Sigmoid colon (tissue), 4 donors: ENCODE measurements at regions not wholly inside any gene's neighbourhood (a gene's known extent, or its start where the extent isn't known, plus 50 kb on each side); places are given as distances from the start of the nearest gene placed in this dataset.

Experiments
- EP300 ChIP-seq, 4 donors: sonication (generic); formaldehyde crosslinking; IDR thresholded peaks; one replicate each; pipeline ENCODE4 v1.6.1; 2017; ENCODE audit warnings: antibody characterized with exemption in 4 of 4
- POLR2A ChIP-seq, 2 donors: fragments of 450-650 bp; IDR thresholded peaks; one replicate each; pipeline ENCODE4 v1.6.1; 2016; ENCODE audit warnings: antibody characterized with exemption in 2 of 2, mild to moderate bottlenecking in 2 of 2, moderate library complexity in 2 of 2
- POLR2AphosphoS5 ChIP-seq, 4 donors: sonication (generic); formaldehyde crosslinking; IDR thresholded peaks; one replicate each; pipeline ENCODE4 v1.6.1; 2017; ENCODE audit warnings: antibody characterized with exemption in 4 of 4
- TF ChIP-seq, protein P1 (sequence below), 4 experiments: fragments of 450-650 bp in 3 of 4; fragments of 200-600 bp in 1 of 4; IDR thresholded peaks; one replicate each; pipeline ENCODE4 v1.5.1; 2016 to 2019; ENCODE audit warnings: antibody characterized with exemption in 4 of 4, mild to moderate bottlenecking in 3 of 4, moderate library complexity in 2 of 4

DNA sequence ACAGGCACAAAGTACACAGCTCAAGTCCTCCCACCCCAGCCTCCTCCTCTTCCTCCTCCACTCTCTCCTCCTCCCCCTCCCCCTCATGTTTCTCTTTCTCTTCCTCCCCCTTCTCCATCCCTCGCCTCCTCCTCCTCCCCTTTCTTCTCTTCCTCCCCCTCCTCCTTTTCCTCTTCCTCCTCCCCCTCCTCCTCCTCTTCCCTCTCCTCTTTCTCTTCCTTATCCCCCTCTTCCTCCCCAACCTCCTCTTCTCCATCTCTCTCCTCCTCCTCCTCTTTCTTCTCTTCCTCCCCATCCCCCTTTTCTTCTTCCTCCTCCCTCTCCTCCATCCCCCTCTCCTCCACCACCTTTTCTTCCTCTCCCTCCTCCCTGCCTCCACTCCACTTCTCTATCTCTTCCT, 276.3 kb upstream of the TSHZ3 start:
- TF ChIP-seq POLR2A (IDR thresholded peaks at IDR 0.05) (no peak), EP300 (IDR thresholded peaks at IDR 0.05) (no peak), POLR2AphosphoS5 (IDR thresholded peaks at IDR 0.05) (no peak)
- TF ChIP-seq, protein P1, sequence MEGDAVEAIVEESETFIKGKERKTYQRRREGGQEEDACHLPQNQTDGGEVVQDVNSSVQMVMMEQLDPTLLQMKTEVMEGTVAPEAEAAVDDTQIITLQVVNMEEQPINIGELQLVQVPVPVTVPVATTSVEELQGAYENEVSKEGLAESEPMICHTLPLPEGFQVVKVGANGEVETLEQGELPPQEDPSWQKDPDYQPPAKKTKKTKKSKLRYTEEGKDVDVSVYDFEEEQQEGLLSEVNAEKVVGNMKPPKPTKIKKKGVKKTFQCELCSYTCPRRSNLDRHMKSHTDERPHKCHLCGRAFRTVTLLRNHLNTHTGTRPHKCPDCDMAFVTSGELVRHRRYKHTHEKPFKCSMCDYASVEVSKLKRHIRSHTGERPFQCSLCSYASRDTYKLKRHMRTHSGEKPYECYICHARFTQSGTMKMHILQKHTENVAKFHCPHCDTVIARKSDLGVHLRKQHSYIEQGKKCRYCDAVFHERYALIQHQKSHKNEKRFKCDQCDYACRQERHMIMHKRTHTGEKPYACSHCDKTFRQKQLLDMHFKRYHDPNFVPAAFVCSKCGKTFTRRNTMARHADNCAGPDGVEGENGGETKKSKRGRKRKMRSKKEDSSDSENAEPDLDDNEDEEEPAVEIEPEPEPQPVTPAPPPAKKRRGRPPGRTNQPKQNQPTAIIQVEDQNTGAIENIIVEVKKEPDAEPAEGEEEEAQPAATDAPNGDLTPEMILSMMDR (IDR thresholded peaks at IDR 0.05), result no peak
